SK-N-MC (cell line): ENCODE measurements at regions not wholly inside any gene's neighbourhood (a gene's known extent, or its start where the extent isn't known, plus 50 kb on each side); places are given as distances from the start of the nearest gene placed in this dataset.

ENCODE experiments used
- DNase-seq: peaks from one replicate; pipeline ENCODE4 v3.0.0-alpha.2; 2011; ENCODE audit warnings: low read depth, low spot score
- H3K27ac ChIP-seq: fragments of 200-600 bp; sonication (generic); 2 replicates; pipeline ENCODE4 v1.5.1; 2016; ENCODE audit warnings: mixed run types
- H3K36me3 ChIP-seq: fragments of 200-600 bp; sonication (generic); 2 replicates; pipeline ENCODE4 v1.6.1; 2017; ENCODE audit warnings: antibody characterized with exemption, low read length, mixed read lengths; ENCODE audit not compliant: insufficient read depth
- H3K4me3 ChIP-seq: fragments of 200-600 bp; sonication (generic); 2 replicates; pipeline ENCODE4 v1.5.1; 2016
- H3K9ac ChIP-seq: fragments of 200-600 bp; sonication (generic); 2 replicates; pipeline ENCODE4 v1.8.0; 2017; ENCODE audit warnings: mixed run types, mixed read lengths; ENCODE audit not compliant: insufficient read length
- H3K9me3 ChIP-seq: fragments of 200-600 bp; sonication (generic); 2 replicates; pipeline ENCODE4 v1.6.1; 2017; ENCODE audit warnings: low read depth, mild to moderate bottlenecking, antibody characterized with exemption, low read length, moderate library complexity, mixed read lengths
- EZH2 ChIP-seq: fragments of 200-600 bp; sonication (generic); IDR thresholded peaks from one replicate; pipeline ENCODE4 v1.6.1; 2017; ENCODE audit warnings: antibody characterized with exemption
- FOXP2 ChIP-seq: optimal IDR thresholded peaks from 2 replicates; pipeline ENCODE3; 2011; ENCODE audit warnings: mild to moderate bottlenecking, moderate library complexity; ENCODE audit not compliant: insufficient read depth; ENCODE audit errors: extremely low read length, control extremely low read depth
- POLR2AphosphoS5 ChIP-seq: IDR thresholded peaks from 2 replicates; pipeline ENCODE4 v1.6.1; 2012; ENCODE audit warnings: mild to moderate bottlenecking, low read depth, low read length, borderline replicate concordance

- TF ChIP-seq POLR2AphosphoS5 (no peak), FOXP2 (no peak), EZH2 (no peak)
- Histone ChIP-seq H3K36me3 (no peaks in the 10 kb centered on the region), H3K9ac (no peak overlapping the region), H3K9me3 (no peaks in the 10 kb centered on the region), H3K4me3 (no peak overlapping the region), H3K27ac (no peak overlapping the region)
- no peak for DNase-seq
Observed at GRCh38 chr2:78549766-78550165, 475.7 kb upstream of the REG3G start.

- H3K27ac ChIP-seq = no peak overlapping the region
- no peak overlapping the region for H3K4me3 ChIP-seq
- H3K36me3 ChIP-seq = no peaks in the 10 kb centered on the region
- TF ChIP-seq FOXP2 (no peak), POLR2AphosphoS5 (no peak), EZH2 (no peak)
- DNase-seq = no peak
- H3K9me3 ChIP-seq = no peaks in the 10 kb centered on the region
- no peak overlapping the region for H3K9ac ChIP-seq
Observed at GRCh38 chr2:78553866-78554647, 471.4 kb upstream of the REG3G start.

GRCh38 chr2:78561876-78562275 lies 463.6 kb upstream of the REG3G start:
- Histone ChIP-seq H3K9me3 (no peaks in the 10 kb centered on the region), H3K9ac (no peak overlapping the region), H3K36me3 (no peaks in the 10 kb centered on the region), H3K4me3 (no peak overlapping the region), H3K27ac (peak overlapping the region; percentile 14; the same call in 1 of the 2 replicates)
- DNase-seq = no peak
- TF ChIP-seq FOXP2 = no peak
- TF ChIP-seq EZH2 = no peak
- TF ChIP-seq POLR2AphosphoS5 = no peak

GRCh38 chr2:78564666-78565065 lies 460.8 kb upstream of the REG3G start:
- DNase-seq = no peak
- no peak overlapping the region for H3K4me3 ChIP-seq
- H3K9ac ChIP-seq = no peak overlapping the region
- H3K9me3 ChIP-seq = no peaks in the 10 kb centered on the region
- no peak overlapping the region for H3K27ac ChIP-seq
- no peak for TF ChIP-seq FOXP2
- TF ChIP-seq POLR2AphosphoS5 = no peak
- TF ChIP-seq EZH2 = no peak
- H3K36me3 ChIP-seq = no peaks in the 10 kb centered on the region

- Histone ChIP-seq H3K9me3 (no peaks in the 10 kb centered on the region), H3K9ac (no peak overlapping the region), H3K36me3 (no peaks in the 10 kb centered on the region), H3K27ac (no peak overlapping the region), H3K4me3 (no peak overlapping the region)
- DNase-seq = no peak
- TF ChIP-seq FOXP2 (no peak), EZH2 (no peak), POLR2AphosphoS5 (no peak)
Observed at GRCh38 chr2:78568782-78569373, 456.6 kb upstream of the REG3G start.

- H3K9ac ChIP-seq = no peak overlapping the region
- no peaks in the 10 kb centered on the region for H3K36me3 ChIP-seq
- no peak for DNase-seq
Observed at GRCh38 chr2:78576409-78576808, 449.1 kb upstream of the REG3G start.

GRCh38 chr2:78585871-78586270 lies 439.6 kb upstream of the REG3G start:
- Histone ChIP-seq H3K27ac (0 out of 2 replicates have a peak overlapping the region, but pooled peaks have one; percentile 22), H3K9ac (no peak overlapping the region), H3K4me3 (no peak overlapping the region), H3K36me3 (no peaks in the 10 kb centered on the region), H3K9me3 (no peaks in the 10 kb centered on the region)
- TF ChIP-seq FOXP2 = no peak
- TF ChIP-seq EZH2 = no peak
- no peak for TF ChIP-seq POLR2AphosphoS5
- no peak for DNase-seq

More at GRCh38 chr2:78576409-78576808, 449.1 kb upstream of the REG3G start:
- Histone ChIP-seq H3K4me3 (no peak overlapping the region), H3K9me3 (no peaks in the 10 kb centered on the region), H3K27ac (no peak overlapping the region)
- TF ChIP-seq FOXP2 = no peak
- no peak for TF ChIP-seq POLR2AphosphoS5
- TF ChIP-seq EZH2 = no peak

GRCh38 chr2:78586316-78586715 lies 439.2 kb upstream of the REG3G start:
- Histone ChIP-seq H3K27ac (no peak overlapping the region), H3K4me3 (no peak overlapping the region), H3K9me3 (no peaks in the 10 kb centered on the region), H3K36me3 (no peaks in the 10 kb centered on the region), H3K9ac (no peak overlapping the region)
- no peak for TF ChIP-seq FOXP2
- no peak for DNase-seq
